ENCODE measurements at regions not wholly inside any gene's neighbourhood (a gene's known extent, or its start where the extent isn't known, plus 50 kb on each side); places are given as distances from the start of the nearest gene placed in this dataset.

DNA sequence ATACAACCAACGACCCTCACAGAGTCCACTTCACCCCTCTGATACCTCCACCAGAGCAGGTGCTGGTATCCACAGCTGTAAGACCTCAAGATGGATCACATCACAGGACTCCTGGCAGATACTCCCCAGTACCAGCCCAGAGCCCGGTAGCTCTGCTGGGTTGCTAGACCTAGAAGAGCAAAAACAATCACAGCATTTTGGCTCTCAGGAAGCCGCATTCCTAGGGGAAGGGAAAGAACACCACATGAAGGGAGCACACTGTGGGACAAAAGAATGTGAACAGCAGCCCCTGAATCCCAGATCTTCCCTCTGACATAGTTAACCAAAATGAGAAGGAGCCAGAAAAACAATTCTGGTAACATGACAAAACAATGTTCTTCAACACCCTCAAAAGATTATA is 303.1 kb upstream of the GRIA3 start:
- Histone ChIP-seq H3K27ac (ENCODE audit: low read depth in 1 of 2, low read length in 2 of 2) (no peak overlapping the region), H3K4me1 (ENCODE audit: insufficient read depth, low read length) (no peaks in the 10 kb centered on the region), H3K9me3 (ENCODE audit: control insufficient read depth in 1 of 2, insufficient read depth in 1 of 2, low read length in 2 of 2) (no peaks in the 10 kb centered on the region), H3K36me3 (ENCODE audit: insufficient read depth, low read length) (no peaks in the 10 kb centered on the region), H3K4me3 (ENCODE audit: low read length) (no peak overlapping the region), H3K27me3 (ENCODE audit: control insufficient read depth in 1 of 2, insufficient read depth in 2 of 2, low read length in 2 of 2) (no peaks in the 10 kb centered on the region)
- Mint-ChIP-seq H3K27ac (no peak overlapping the region), H3K9me3 (peaks cover 3% of the 10 kb centered on the region), H3K27me3 (no peaks in the 10 kb centered on the region), H3K4me1 (ENCODE audit: low read depth) (no peaks in the 10 kb centered on the region), H3K4me3 (no peak overlapping the region), H3K36me3 (ENCODE audit: low read depth) (no peaks in the 10 kb centered on the region)
- intact Hi-C loops (cut with DNase I, micrococcal nuclease) = no loop called here
- TF ChIP-seq, protein P1, sequence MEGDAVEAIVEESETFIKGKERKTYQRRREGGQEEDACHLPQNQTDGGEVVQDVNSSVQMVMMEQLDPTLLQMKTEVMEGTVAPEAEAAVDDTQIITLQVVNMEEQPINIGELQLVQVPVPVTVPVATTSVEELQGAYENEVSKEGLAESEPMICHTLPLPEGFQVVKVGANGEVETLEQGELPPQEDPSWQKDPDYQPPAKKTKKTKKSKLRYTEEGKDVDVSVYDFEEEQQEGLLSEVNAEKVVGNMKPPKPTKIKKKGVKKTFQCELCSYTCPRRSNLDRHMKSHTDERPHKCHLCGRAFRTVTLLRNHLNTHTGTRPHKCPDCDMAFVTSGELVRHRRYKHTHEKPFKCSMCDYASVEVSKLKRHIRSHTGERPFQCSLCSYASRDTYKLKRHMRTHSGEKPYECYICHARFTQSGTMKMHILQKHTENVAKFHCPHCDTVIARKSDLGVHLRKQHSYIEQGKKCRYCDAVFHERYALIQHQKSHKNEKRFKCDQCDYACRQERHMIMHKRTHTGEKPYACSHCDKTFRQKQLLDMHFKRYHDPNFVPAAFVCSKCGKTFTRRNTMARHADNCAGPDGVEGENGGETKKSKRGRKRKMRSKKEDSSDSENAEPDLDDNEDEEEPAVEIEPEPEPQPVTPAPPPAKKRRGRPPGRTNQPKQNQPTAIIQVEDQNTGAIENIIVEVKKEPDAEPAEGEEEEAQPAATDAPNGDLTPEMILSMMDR (IDR thresholded peaks at IDR 0.05) = no peak
- ATAC-seq (ENCODE audit: poor library complexity) (no peak), DNase-seq (no peak)
- CTCF ChIA-PET = no interaction called here
- POLR2A ChIA-PET = no interaction called here

DNA sequence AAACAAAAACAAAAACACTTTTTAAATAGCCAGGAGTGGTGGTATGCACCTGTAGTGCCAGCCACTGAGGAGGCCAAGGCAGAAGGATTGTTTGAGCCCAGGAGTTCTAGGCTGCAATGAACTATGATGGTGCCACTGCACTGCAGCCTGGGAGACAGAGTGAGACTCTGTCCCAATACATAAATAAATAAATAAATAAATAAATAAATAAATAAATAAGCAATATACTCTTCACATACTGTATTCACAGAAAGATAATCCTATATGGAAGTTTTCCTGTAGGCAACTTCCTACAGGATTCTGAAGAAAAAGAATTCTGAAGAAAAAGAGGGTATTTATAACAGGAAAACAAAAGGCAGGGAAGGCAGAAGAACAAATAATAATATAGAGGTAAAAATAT is 293.3 kb upstream of the GRIA3 start:
- Histone ChIP-seq H3K36me3 (ENCODE audit: insufficient read depth, low read length) (no peaks in the 10 kb centered on the region), H3K27me3 (ENCODE audit: control insufficient read depth in 1 of 2, insufficient read depth in 2 of 2, low read length in 2 of 2) (no peaks in the 10 kb centered on the region), H3K4me3 (ENCODE audit: low read length) (no peak overlapping the region), H3K27ac (ENCODE audit: low read depth in 1 of 2, low read length in 2 of 2) (no peak overlapping the region), H3K4me1 (ENCODE audit: insufficient read depth, low read length) (no peaks in the 10 kb centered on the region), H3K9me3 (ENCODE audit: control insufficient read depth in 1 of 2, insufficient read depth in 1 of 2, low read length in 2 of 2) (no peaks in the 10 kb centered on the region)
- POLR2A ChIA-PET = no interaction called here
- no peaks in the 10 kb centered on the region for H3K27me3 Mint-ChIP-seq
- H3K36me3 Mint-ChIP-seq (ENCODE audit: low read depth) = no peaks in the 10 kb centered on the region
- TF ChIP-seq, protein P1 (IDR thresholded peaks at IDR 0.05) = no peak
- no peaks in the 10 kb centered on the region for H3K4me1 Mint-ChIP-seq (ENCODE audit: low read depth)
- ATAC-seq (ENCODE audit: poor library complexity) (no peak), DNase-seq (no peak)
- intact Hi-C loops (cut with DNase I, micrococcal nuclease) = no loop called here
- no peak overlapping the region for H3K27ac Mint-ChIP-seq
- H3K9me3 Mint-ChIP-seq = no peaks in the 10 kb centered on the region
- CTCF ChIA-PET = no interaction called here
- H3K4me3 Mint-ChIP-seq = no peak overlapping the region

DNA sequence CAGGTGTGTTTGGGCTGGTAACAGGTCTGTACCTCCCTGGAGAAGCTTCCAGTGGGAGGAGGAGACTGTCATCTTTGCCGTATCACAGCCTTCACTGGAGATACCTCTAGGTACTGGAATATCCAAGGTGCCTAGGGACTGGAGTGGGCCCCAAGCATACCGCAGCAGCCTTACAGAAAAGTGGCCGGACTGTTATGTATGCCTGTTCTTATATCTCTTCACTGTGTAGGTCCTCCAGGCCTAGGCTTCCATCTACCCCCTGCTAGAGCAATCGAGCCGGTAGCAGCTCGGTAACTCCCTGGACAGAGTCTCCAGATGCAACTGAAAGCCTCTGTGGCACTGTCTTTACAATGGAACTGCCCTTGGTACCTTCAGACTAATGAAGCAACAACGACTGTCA is 277.4 kb upstream of the GRIA3 start:
- Histone ChIP-seq H3K36me3 (ENCODE audit: insufficient read depth, low read length) (no peaks in the 10 kb centered on the region), H3K27ac (ENCODE audit: low read depth in 1 of 2, low read length in 2 of 2) (no peak overlapping the region), H3K4me3 (ENCODE audit: low read length) (no peak overlapping the region), H3K9me3 (ENCODE audit: control insufficient read depth in 1 of 2, insufficient read depth in 1 of 2, low read length in 2 of 2) (peaks cover 0 to 10% of the 10 kb centered on the region in 2 experiments), H3K27me3 (ENCODE audit: control insufficient read depth in 1 of 2, insufficient read depth in 2 of 2, low read length in 2 of 2) (no peaks in the 10 kb centered on the region), H3K4me1 (ENCODE audit: insufficient read depth, low read length) (no peaks in the 10 kb centered on the region)
- Mint-ChIP-seq H3K4me1 (ENCODE audit: low read depth) (no peaks in the 10 kb centered on the region), H3K9me3 (no peaks in the 10 kb centered on the region), H3K4me3 (no peak overlapping the region), H3K27ac (no peak overlapping the region), H3K27me3 (no peaks in the 10 kb centered on the region), H3K36me3 (ENCODE audit: low read depth) (no peaks in the 10 kb centered on the region)
- intact Hi-C loops (cut with DNase I, micrococcal nuclease) = no loop called here
- ATAC-seq (ENCODE audit: poor library complexity) = no peak
- TF ChIP-seq, protein P1 (IDR thresholded peaks at IDR 0.05) = no peak
- POLR2A ChIA-PET = no interaction called here
- CTCF ChIA-PET = no interaction called here
- DNase-seq = no peak
